B cell (primary cell): ENCODE measurements at regions not wholly inside any gene's neighbourhood (a gene's known extent, or its start where the extent isn't known, plus 50 kb on each side); places are given as distances from the start of the nearest gene placed in this dataset.

Experiments
- ATAC-seq: fragments of 200-7000 bp; cut with Tn5 transposase; one replicate; pipeline ENCODE4 v1.10.0; 2021; ENCODE audit warnings: low read depth, mild to moderate bottlenecking, moderate number of reproducible peaks, moderate library complexity
- CTCF ChIA-PET: fragments of 350-600 bp; sonication (Branson Sonifier 250); formaldehyde crosslinking; loops from one replicate; lab custom pipeline; 2021; ENCODE audit warnings: antibody characterized with exemption, inconsistent platforms; lab: Charles Lee
- POLR2A ChIA-PET: fragments of 350-600 bp; sonication (Branson Sonifier 250); formaldehyde crosslinking; loops from one replicate; lab custom pipeline; 2021; ENCODE audit warnings: antibody characterized with exemption; lab: Charles Lee
- DNase-seq: peaks from one replicate; pipeline ENCODE4 v3.0.0; 2013
- H2AFZ ChIP-seq: 2 replicates; pipeline ENCODE4 v1.6.1; 2012; ENCODE audit warnings: mild to moderate bottlenecking, low read depth, low read length; ENCODE audit not compliant: insufficient read depth, poor library complexity, severe bottlenecking
- H3K27ac ChIP-seq, 2 donors: 1 replicate in 1 of 2; 2 replicates in 1 of 2; pipeline ENCODE4 v1.5.1; 2012 to 2013; ENCODE audit warnings: low read length in 2 of 2, mild to moderate bottlenecking in 2 of 2, moderate library complexity in 1 of 2
- H3K27me3 ChIP-seq, 4 experiments: fragments of 200-600 bp in 1 of 4; sonication (generic) in 1 of 4; replicated peaks in 1 of 4; 1 replicate in 2 of 4; 2 replicates in 2 of 4; pipeline versions ENCODE4 v1.6.1 to v1.7.0; 2013 to 2016; ENCODE audit warnings: low read length in 3 of 4, mild to moderate bottlenecking in 2 of 4, mixed read lengths in 1 of 4, moderate library complexity in 1 of 4; ENCODE audit not compliant: insufficient read depth in 4 of 4, control insufficient read depth in 3 of 4; ENCODE audit errors: control extremely low read depth in 1 of 4
- H3K36me3 ChIP-seq, 2 experiments: replicated peaks in 1 of 2; 1 replicate in 1 of 2; 2 replicates in 1 of 2; pipeline versions ENCODE4 v1.6.1 to v1.7.1; 2013; ENCODE audit warnings: low read length in 1 of 2; ENCODE audit not compliant: insufficient read depth in 2 of 2, control insufficient read depth in 1 of 2; ENCODE audit errors: control extremely low read depth in 1 of 2, extremely low read depth in 1 of 2
- H3K4me1 ChIP-seq, 2 donors: fragments of 200-600 bp in 1 of 2; sonication (generic) in 1 of 2; 1 replicate in 1 of 2; 2 replicates in 1 of 2; pipeline versions ENCODE4 v1.5.1 to v1.6.1; 2013 to 2017; ENCODE audit warnings: low read length in 2 of 2; ENCODE audit not compliant: control insufficient read depth in 2 of 2, insufficient read depth in 2 of 2
- H3K4me2 ChIP-seq: replicated peaks from 2 replicates; pipeline ENCODE3; 2012; ENCODE audit warnings: mild to moderate bottlenecking, low read depth, low read length; ENCODE audit not compliant: poor library complexity, severe bottlenecking
- H3K4me3 ChIP-seq, 5 experiments: fragments of 200-600 bp in 1 of 5; sonication (generic) in 1 of 5; 1 replicate in 3 of 5; 2 replicates in 2 of 5; pipeline versions ENCODE4 v1.5.1 to v1.7.0; 2011 to 2016; ENCODE audit warnings: low read length in 4 of 5, mild to moderate bottlenecking in 4 of 5, low read depth in 2 of 5, control low read depth in 1 of 5, moderate library complexity in 1 of 5; ENCODE audit not compliant: insufficient read depth in 1 of 5; ENCODE audit errors: control extremely low read depth in 1 of 5, extremely low read depth in 1 of 5
- H3K79me2 ChIP-seq: fragments of 200-600 bp; sonication (generic); one replicate; pipeline ENCODE4 v1.6.0; 2016; ENCODE audit warnings: low read length; ENCODE audit not compliant: control insufficient read depth, insufficient read depth
- H3K9ac ChIP-seq: fragments of 200-600 bp; sonication (generic); 2 replicates; pipeline ENCODE4 v1.6.1; 2017; ENCODE audit warnings: mild to moderate bottlenecking, low read length, moderate library complexity
- H3K9me3 ChIP-seq, 3 donors: one replicate each; pipeline versions ENCODE4 v1.6.1 to v1.7.1; 2013; ENCODE audit warnings: low read length in 2 of 3; ENCODE audit not compliant: control insufficient read depth in 2 of 3, insufficient read depth in 1 of 3; ENCODE audit errors: control extremely low read depth in 1 of 3
- H4K20me1 ChIP-seq: 2 replicates; pipeline ENCODE4 v1.6.0; 2012; ENCODE audit warnings: mild to moderate bottlenecking, low read length; ENCODE audit not compliant: insufficient read depth, control insufficient read depth, poor library complexity, severe bottlenecking
- H3K27ac Mint-ChIP-seq: one replicate; pipeline ENCODE4 v1.8.0; 2021; ENCODE audit warnings: mixed read lengths
- H3K27me3 Mint-ChIP-seq: one replicate; pipeline ENCODE4 v1.8.0; 2021; ENCODE audit warnings: mixed read lengths
- H3K4me1 Mint-ChIP-seq: one replicate; pipeline ENCODE4 v1.8.0; 2021; ENCODE audit warnings: mixed read lengths
- H3K4me3 Mint-ChIP-seq: one replicate; pipeline ENCODE4 v1.8.0; 2021; ENCODE audit warnings: mixed read lengths
- H3K9me3 Mint-ChIP-seq: one replicate; pipeline ENCODE4 v1.8.0; 2022; ENCODE audit warnings: mixed read lengths; ENCODE audit not compliant: insufficient read depth
- EZH2 ChIP-seq: IDR thresholded peaks from 2 replicates; pipeline ENCODE4 v1.6.1; 2012; ENCODE audit warnings: borderline replicate concordance, low read depth, mild to moderate bottlenecking, moderate library complexity, low read length; ENCODE audit not compliant: insufficient read depth, poor library complexity, severe bottlenecking
- WGBS: methylation state at CpG from one replicate; pipeline ENCODE4 v1.1.5; 2013; ENCODE audit warnings: missing lambda C conversion rate; ENCODE audit not compliant: insufficient coverage; 5-methylcytosine and 5-hydroxymethylcytosine counted together
- intact Hi-C: fragments of 100-400 bp; cut with micrococcal nuclease; formaldehyde crosslinking; loops from one replicate; pipeline ENCODE4 v1.10.0; 2022
- TF ChIP-seq, protein P1 (sequence below): fragments of 200-600 bp; IDR thresholded peaks from one replicate; pipeline ENCODE4 v1.8.0; 2022; ENCODE audit warnings: antibody characterized with exemption, mild to moderate bottlenecking

DNA sequence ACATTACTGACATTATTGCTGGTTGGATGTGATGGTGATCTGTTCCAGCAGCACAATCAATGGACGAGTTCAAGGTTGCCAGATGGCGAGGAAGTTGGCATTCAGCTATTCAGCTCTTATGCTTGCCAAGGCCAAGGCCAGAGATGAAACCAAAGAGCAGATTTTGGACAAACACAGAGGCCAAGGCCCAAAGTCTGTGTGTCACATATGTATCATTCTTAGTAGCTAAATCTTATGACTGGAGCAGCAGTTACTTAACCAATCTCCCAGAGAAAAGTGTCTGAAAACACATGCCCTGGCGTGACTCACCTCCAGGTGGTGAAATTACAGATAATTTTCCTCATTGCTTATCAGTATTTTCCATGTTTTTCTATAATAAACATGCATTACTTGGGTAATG is 189.0 kb upstream of the EGFLAM start:
- ATAC-seq, result no peak
- no peaks in the 10 kb centered on the region for H3K4me1 Mint-ChIP-seq

DNA sequence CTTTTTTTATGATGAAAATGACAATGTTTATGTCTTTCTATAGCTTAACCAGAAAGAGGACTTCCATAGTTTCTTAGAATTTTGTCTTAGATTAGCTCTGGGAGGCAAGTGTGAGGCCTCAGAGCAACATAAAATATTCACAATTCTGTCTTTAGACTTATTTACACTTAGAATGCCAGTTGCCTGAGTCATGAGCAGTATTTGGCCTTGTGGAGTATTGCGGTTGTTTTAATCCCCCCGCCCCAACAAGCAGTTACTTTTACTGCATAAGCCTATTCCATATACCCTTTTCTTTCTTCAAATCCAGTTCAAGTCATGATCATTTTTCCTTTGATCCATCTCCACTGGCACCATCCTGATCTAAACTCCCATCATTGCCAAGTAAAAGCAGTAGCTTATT is 198.0 kb upstream of the EGFLAM start:
- no peaks in the 10 kb centered on the region for H3K79me2 ChIP-seq
- H3K27ac ChIP-seq, result no peak overlapping the region
- Mint-ChIP-seq H3K27me3 (no peaks in the 10 kb centered on the region), H3K9me3 (peaks cover 2% of the 10 kb centered on the region), H3K4me3 (no peak overlapping the region), H3K4me1 (no peaks in the 10 kb centered on the region), H3K27ac (no peak overlapping the region)
- H3K27me3 ChIP-seq, result no peaks in the 10 kb centered on the region
- H2AFZ ChIP-seq, result no peak overlapping the region
- H4K20me1 ChIP-seq, result no peaks in the 10 kb centered on the region
- DNase-seq (no peak), ATAC-seq (no peak)
- no peaks in the 10 kb centered on the region for H3K9me3 ChIP-seq
- intact Hi-C loops, result no loop called here
- ChIA-PET CTCF (no interaction called here), POLR2A (no interaction called here)
- no peak for TF ChIP-seq EZH2
- TF ChIP-seq, protein P1, sequence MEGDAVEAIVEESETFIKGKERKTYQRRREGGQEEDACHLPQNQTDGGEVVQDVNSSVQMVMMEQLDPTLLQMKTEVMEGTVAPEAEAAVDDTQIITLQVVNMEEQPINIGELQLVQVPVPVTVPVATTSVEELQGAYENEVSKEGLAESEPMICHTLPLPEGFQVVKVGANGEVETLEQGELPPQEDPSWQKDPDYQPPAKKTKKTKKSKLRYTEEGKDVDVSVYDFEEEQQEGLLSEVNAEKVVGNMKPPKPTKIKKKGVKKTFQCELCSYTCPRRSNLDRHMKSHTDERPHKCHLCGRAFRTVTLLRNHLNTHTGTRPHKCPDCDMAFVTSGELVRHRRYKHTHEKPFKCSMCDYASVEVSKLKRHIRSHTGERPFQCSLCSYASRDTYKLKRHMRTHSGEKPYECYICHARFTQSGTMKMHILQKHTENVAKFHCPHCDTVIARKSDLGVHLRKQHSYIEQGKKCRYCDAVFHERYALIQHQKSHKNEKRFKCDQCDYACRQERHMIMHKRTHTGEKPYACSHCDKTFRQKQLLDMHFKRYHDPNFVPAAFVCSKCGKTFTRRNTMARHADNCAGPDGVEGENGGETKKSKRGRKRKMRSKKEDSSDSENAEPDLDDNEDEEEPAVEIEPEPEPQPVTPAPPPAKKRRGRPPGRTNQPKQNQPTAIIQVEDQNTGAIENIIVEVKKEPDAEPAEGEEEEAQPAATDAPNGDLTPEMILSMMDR, result no peak
- no peak overlapping the region for H3K4me2 ChIP-seq
- no peak overlapping the region for H3K4me3 ChIP-seq
- H3K9ac ChIP-seq, result no peak overlapping the region
- H3K36me3 ChIP-seq, result no peaks in the 10 kb centered on the region
- H3K4me1 ChIP-seq, result no peaks in the 10 kb centered on the region
- WGBS, result 93% methylated on average over 2 of the region's 2 CpGs

More for the DNA sequence above, 189.0 kb upstream of the EGFLAM start:
- no peak overlapping the region for H3K4me3 Mint-ChIP-seq
- no peaks in the 10 kb centered on the region for H3K79me2 ChIP-seq
- H3K4me2 ChIP-seq, result no peak overlapping the region
- no peak for DNase-seq
- no peak overlapping the region for H3K9ac ChIP-seq
- 83% methylated on average over 2 of the region's 3 CpGs for WGBS
- H3K27me3 Mint-ChIP-seq, result peaks cover 4% of the 10 kb centered on the region
- POLR2A ChIA-PET, result no interaction called here
- H3K4me3 ChIP-seq, result no peak overlapping the region
- TF ChIP-seq, protein P1, result no peak
- TF ChIP-seq EZH2, result no peak
- H2AFZ ChIP-seq, result no peak overlapping the region
- no peaks in the 10 kb centered on the region for H3K9me3 Mint-ChIP-seq
- intact Hi-C loops, result no loop called here
- H4K20me1 ChIP-seq, result no peaks in the 10 kb centered on the region
- H3K4me1 ChIP-seq, result no peaks in the 10 kb centered on the region
- CTCF ChIA-PET, result no interaction called here
- no peak overlapping the region for H3K27ac ChIP-seq
- H3K9me3 ChIP-seq, result peaks cover 0 to 3% (median 0%) of the 10 kb centered on the region in 3 donors
- no peaks in the 10 kb centered on the region for H3K36me3 ChIP-seq
- no peak overlapping the region for H3K27ac Mint-ChIP-seq
- H3K27me3 ChIP-seq, result no peaks in the 10 kb centered on the region
